Stimulated activated naive CD8-positive, alpha-beta T cell treated with anti-CD3 and anti-CD28 coated beads, Interleukin-15, Interleukin-2, amounts not matched to agents 100 ng/mL and 50 ng/mL, for 24 hours (primary cell): ENCODE measurements at regions not wholly inside any gene's neighbourhood (a gene's known extent, or its start where the extent isn't known, plus 50 kb on each side); places are given as distances from the start of the nearest gene placed in this dataset.

Experiments used
- H3K27ac Mint-ChIP-seq: one replicate; pipeline ENCODE4 v1.8.0; 2021; ENCODE audit warnings: mild to moderate bottlenecking, mixed read lengths
- H3K27me3 Mint-ChIP-seq: one replicate; pipeline ENCODE4 v1.8.0; 2021; ENCODE audit warnings: mixed read lengths
- H3K36me3 Mint-ChIP-seq: one replicate; pipeline ENCODE4 v1.8.0; 2021; ENCODE audit warnings: low read depth, mixed read lengths
- H3K4me1 Mint-ChIP-seq: one replicate; pipeline ENCODE4 v1.8.0; 2021; ENCODE audit warnings: low read depth, mixed read lengths
- H3K4me3 Mint-ChIP-seq: one replicate; pipeline ENCODE4 v1.8.0; 2021; ENCODE audit warnings: mild to moderate bottlenecking, mixed read lengths
- H3K9me3 Mint-ChIP-seq: one replicate; pipeline ENCODE4 v1.8.0; 2021; ENCODE audit warnings: mixed read lengths

GRCh38 chr20:51227744-51228143 lies 204.8 kb upstream of the KCNG1 start:
- H3K27me3 Mint-ChIP-seq, result peaks cover 11% of the 10 kb centered on the region
- no peak overlapping the region for H3K4me3 Mint-ChIP-seq
- H3K9me3 Mint-ChIP-seq, result no peaks in the 10 kb centered on the region
- no peak overlapping the region for H3K27ac Mint-ChIP-seq
- no peaks in the 10 kb centered on the region for H3K36me3 Mint-ChIP-seq
- no peaks in the 10 kb centered on the region for H3K4me1 Mint-ChIP-seq

DNA sequence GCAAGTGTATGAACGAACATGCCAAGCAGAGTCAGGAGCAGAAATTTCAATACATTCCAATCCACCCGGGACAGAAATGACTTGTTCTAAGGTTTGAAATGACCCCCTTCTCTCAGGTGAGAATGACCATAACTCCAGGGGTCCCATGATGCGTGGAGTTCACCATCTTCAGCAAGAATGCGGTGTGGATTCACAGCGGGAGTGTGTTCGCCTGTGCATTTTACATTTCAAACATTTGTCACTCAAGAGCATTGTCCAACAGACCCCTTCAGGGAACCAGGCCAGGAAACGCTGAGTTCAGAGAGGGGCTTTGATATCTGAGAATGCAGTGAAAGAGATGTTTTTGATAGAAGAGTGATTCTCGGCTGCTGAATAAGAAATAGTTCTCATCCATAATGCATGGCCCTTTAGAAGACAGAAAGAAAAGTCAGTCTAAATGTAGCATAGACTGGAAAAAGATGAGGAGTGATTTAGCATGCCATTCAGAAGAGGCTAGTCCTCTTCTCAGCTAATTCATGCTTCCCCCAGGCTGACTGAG lies 200.3 kb upstream of the KCNG1 start:
- no peak overlapping the region for H3K27ac Mint-ChIP-seq

GRCh38 chr20:51221791-51222408 lies 199.0 kb upstream of the KCNG1 start:
- Mint-ChIP-seq H3K4me1 (peaks cover 9% of the 10 kb centered on the region), H3K27me3 (peaks cover 56% of the 10 kb centered on the region), H3K27ac (peak overlapping the region; percentile 43), H3K36me3 (no peaks in the 10 kb centered on the region), H3K4me3 (peak overlapping the region; percentile 50), H3K9me3 (no peaks in the 10 kb centered on the region)

More for the DNA sequence above, 200.3 kb upstream of the KCNG1 start:
- H3K36me3 Mint-ChIP-seq, result no peaks in the 10 kb centered on the region
- H3K4me3 Mint-ChIP-seq, result no peak overlapping the region
- H3K27me3 Mint-ChIP-seq, result peaks cover 48% of the 10 kb centered on the region
- peaks cover 9% of the 10 kb centered on the region for H3K4me1 Mint-ChIP-seq
- H3K9me3 Mint-ChIP-seq, result no peaks in the 10 kb centered on the region

DNA sequence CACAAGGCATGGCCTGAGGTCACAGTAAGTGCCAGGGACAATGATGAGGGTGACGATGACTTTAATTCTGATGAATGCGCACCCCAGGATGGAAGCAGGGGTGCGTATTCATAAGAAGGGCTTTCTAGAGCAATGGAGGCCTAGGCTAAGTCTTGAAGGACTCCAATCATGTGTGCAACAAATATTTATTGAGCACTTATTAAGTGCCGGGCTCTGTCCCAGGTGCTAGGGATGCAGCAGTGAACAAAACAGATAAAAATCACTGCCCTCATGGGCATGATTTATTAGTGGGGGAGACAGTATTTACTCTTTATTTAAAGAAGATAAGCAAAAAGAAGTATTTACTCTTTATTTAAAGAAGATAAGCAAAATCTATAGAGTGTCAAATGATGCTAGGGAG lies 198.2 kb upstream of the KCNG1 start:
- peaks cover 64% of the 10 kb centered on the region for H3K27me3 Mint-ChIP-seq
- peak overlapping the region; percentile 46 for H3K27ac Mint-ChIP-seq
- no peak overlapping the region for H3K4me3 Mint-ChIP-seq

DNA sequence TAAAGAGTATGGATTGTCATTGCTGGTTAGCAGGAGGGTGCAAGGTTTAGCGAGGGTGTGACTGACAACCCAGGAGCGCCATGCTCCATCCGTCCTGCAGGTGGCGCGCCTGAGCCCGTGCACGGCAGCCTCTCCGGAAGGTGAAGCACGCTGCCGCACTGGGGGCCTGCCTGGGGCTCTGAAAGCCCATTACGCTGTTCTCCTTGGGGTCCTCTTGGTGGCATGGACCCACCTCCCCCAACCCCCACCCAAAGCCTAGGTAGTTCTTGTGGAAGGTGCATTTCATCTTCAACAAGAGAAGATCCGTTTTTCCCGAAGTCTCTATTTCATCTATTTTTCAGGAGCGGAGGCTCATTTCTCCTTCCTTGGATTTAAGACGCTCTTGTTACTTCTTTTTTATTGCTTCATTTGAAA lies 197.4 kb upstream of the KCNG1 start:
- Mint-ChIP-seq H3K36me3 (no peaks in the 10 kb centered on the region), H3K27me3 (peaks cover 70% of the 10 kb centered on the region), H3K4me3 (no peak overlapping the region), H3K27ac (no peak overlapping the region), H3K4me1 (peaks cover 9% of the 10 kb centered on the region), H3K9me3 (no peaks in the 10 kb centered on the region)

More for the DNA sequence above, 198.2 kb upstream of the KCNG1 start:
- no peaks in the 10 kb centered on the region for H3K9me3 Mint-ChIP-seq
- no peaks in the 10 kb centered on the region for H3K36me3 Mint-ChIP-seq
- peaks cover 9% of the 10 kb centered on the region for H3K4me1 Mint-ChIP-seq

- Mint-ChIP-seq H3K4me3 (no peak overlapping the region), H3K4me1 (peaks cover 9% of the 10 kb centered on the region), H3K27ac (no peak overlapping the region), H3K36me3 (no peaks in the 10 kb centered on the region), H3K9me3 (no peaks in the 10 kb centered on the region), H3K27me3 (peaks cover 77% of the 10 kb centered on the region)
Observed at GRCh38 chr20:51219544-51219943, 196.6 kb upstream of the KCNG1 start.

DNA sequence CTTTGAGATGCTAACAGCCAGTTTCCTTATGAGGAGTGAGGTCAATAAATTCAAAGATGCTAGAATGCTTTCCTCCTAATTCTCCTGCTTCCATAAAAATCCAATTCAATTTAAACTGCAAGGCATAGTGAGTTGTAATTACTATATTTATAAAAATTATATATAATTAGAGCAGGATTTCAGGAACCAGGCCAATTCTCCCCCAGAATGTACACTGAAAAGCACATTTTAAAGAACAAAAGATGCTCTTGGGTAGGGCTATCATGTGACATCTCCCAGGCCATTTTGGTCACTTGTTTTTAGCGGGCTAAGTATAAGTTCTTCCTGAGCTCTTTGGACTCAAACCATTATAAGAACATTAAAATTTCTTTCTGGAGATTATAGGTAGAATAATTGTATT lies 195.7 kb upstream of the KCNG1 start:
- no peak overlapping the region for H3K27ac Mint-ChIP-seq

GRCh38 chr20:51217347-51218045 lies 194.6 kb upstream of the KCNG1 start:
- Mint-ChIP-seq H3K4me1 (peaks cover 9% of the 10 kb centered on the region), H3K27me3 (peaks cover 82% of the 10 kb centered on the region), H3K27ac (no peak overlapping the region), H3K4me3 (no peak overlapping the region), H3K36me3 (no peaks in the 10 kb centered on the region), H3K9me3 (no peaks in the 10 kb centered on the region)

More for the DNA sequence above, 195.7 kb upstream of the KCNG1 start:
- Mint-ChIP-seq H3K27me3 (peaks cover 84% of the 10 kb centered on the region), H3K4me3 (no peak overlapping the region), H3K4me1 (peaks cover 9% of the 10 kb centered on the region), H3K9me3 (no peaks in the 10 kb centered on the region), H3K36me3 (no peaks in the 10 kb centered on the region)

DNA sequence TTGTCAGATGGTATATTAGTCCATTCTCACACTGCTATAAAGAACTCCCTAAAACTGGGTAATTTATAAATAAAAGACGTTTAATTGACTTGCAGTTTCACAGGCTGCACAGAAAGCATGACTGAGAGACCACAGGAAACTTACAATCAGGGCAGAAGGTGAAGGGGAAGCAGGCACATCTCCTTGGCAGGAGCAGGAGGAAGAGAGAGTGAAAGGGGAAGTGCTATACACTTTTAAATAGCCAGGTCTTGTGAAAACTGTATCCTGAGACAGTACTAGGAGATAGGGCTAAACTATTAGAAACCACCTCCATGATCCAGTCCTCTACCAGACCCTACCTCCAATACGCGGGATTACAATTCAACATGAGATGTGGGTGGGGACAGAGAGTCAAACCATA lies 193.9 kb upstream of the KCNG1 start:
- H3K9me3 Mint-ChIP-seq, result no peaks in the 10 kb centered on the region
- no peak overlapping the region for H3K27ac Mint-ChIP-seq
- H3K27me3 Mint-ChIP-seq, result peaks cover 80% of the 10 kb centered on the region
- H3K36me3 Mint-ChIP-seq, result no peaks in the 10 kb centered on the region
- peaks cover 9% of the 10 kb centered on the region for H3K4me1 Mint-ChIP-seq
- H3K4me3 Mint-ChIP-seq, result no peak overlapping the region

DNA sequence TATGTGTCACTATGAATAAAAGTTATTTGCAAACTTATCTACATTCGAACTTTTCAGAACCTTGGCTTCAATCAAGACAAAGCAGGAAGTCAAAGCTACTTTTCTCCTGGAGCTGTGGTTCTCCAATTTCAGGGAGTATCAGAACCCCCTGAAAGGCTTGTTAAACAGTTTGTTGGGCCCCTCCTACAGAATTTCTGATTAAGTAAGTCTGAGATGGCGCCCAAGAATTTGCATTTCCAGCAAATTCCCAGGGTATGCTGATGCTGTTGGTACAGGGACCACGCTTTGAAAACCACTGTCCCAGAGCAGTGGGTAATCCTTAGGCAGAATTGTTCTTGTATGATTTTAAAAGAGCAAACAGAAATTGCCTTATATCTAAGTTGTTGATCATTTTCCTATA lies 189.9 kb upstream of the KCNG1 start:
- Mint-ChIP-seq H3K27me3 (peaks cover 61% of the 10 kb centered on the region), H3K27ac (no peak overlapping the region)

GRCh38 chr20:51211191-51211590 lies 188.3 kb upstream of the KCNG1 start:
- Mint-ChIP-seq H3K27ac (no peak overlapping the region), H3K4me1 (no peaks in the 10 kb centered on the region), H3K4me3 (no peak overlapping the region), H3K36me3 (no peaks in the 10 kb centered on the region), H3K9me3 (no peaks in the 10 kb centered on the region), H3K27me3 (peaks cover 61% of the 10 kb centered on the region)

More for the DNA sequence above, 189.9 kb upstream of the KCNG1 start:
- no peaks in the 10 kb centered on the region for H3K4me1 Mint-ChIP-seq
- no peaks in the 10 kb centered on the region for H3K36me3 Mint-ChIP-seq
- H3K4me3 Mint-ChIP-seq, result no peak overlapping the region
- H3K9me3 Mint-ChIP-seq, result no peaks in the 10 kb centered on the region

- H3K27ac Mint-ChIP-seq, result no peak overlapping the region
- no peaks in the 10 kb centered on the region for H3K9me3 Mint-ChIP-seq
- H3K4me3 Mint-ChIP-seq, result no peak overlapping the region
- peaks cover 61% of the 10 kb centered on the region for H3K27me3 Mint-ChIP-seq
- H3K4me1 Mint-ChIP-seq, result no peaks in the 10 kb centered on the region
- H3K36me3 Mint-ChIP-seq, result no peaks in the 10 kb centered on the region
Observed at GRCh38 chr20:51210084-51210483, 187.2 kb upstream of the KCNG1 start.

DNA sequence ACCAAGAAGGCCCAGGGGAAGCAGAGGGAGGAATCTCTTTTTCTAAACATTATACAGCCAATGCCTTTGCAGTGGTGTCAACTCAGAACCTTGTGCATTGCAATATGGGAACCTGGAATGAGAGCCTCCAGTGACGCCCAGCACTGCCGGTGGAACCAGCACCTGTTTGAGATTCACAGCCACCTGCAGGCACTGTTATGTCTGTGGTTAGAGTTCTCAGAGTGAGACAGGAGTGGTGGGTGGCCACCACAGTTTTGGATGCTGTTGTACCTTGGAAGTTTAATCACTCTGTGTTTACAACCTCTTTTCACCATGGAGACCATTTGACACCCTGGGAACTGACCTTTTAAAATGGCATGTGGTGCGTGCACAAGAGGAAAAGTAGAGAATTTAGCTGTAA lies 185.3 kb upstream of the KCNG1 start:
- Mint-ChIP-seq H3K4me3 (no peak overlapping the region), H3K4me1 (no peaks in the 10 kb centered on the region), H3K27ac (no peak overlapping the region), H3K36me3 (no peaks in the 10 kb centered on the region), H3K27me3 (peaks cover 53% of the 10 kb centered on the region), H3K9me3 (no peaks in the 10 kb centered on the region)

- peaks cover 58% of the 10 kb centered on the region for H3K27me3 Mint-ChIP-seq
Observed at GRCh38 chr20:51206032-51206662, 183.2 kb upstream of the KCNG1 start.

DNA sequence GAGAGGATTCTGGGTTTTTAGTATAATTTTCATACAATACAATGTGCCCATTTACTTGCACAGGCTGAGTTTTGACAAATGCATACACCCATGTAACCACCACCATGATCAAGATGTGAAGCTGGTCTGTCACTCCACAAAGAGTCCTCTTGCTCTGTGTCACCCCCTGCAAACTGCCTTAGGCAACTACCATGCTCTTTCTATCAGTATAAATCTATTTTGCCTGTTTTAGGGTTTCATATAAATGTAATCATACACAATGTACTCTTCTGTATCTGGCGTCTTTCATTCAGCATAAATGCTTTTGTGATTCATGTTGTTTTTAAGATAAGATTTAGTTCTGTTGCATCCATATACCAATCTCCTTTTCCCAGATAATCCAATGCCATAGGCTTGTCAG lies 181.9 kb upstream of the KCNG1 start:
- H3K27ac Mint-ChIP-seq, result no peak overlapping the region
- peaks cover 55% of the 10 kb centered on the region for H3K27me3 Mint-ChIP-seq
- no peaks in the 10 kb centered on the region for H3K9me3 Mint-ChIP-seq
- no peaks in the 10 kb centered on the region for H3K4me1 Mint-ChIP-seq
- no peaks in the 10 kb centered on the region for H3K36me3 Mint-ChIP-seq
- H3K4me3 Mint-ChIP-seq, result no peak overlapping the region

More at GRCh38 chr20:51206032-51206662, 183.2 kb upstream of the KCNG1 start:
- H3K4me1 Mint-ChIP-seq, result no peaks in the 10 kb centered on the region
- H3K4me3 Mint-ChIP-seq, result no peak overlapping the region
- H3K36me3 Mint-ChIP-seq, result no peaks in the 10 kb centered on the region
- no peak overlapping the region for H3K27ac Mint-ChIP-seq
- no peaks in the 10 kb centered on the region for H3K9me3 Mint-ChIP-seq
